ENCODE measurements at regions not wholly inside any gene's neighbourhood (a gene's known extent, or its start where the extent isn't known, plus 50 kb on each side); places are given as distances from the start of the nearest gene placed in this dataset.

DNA sequence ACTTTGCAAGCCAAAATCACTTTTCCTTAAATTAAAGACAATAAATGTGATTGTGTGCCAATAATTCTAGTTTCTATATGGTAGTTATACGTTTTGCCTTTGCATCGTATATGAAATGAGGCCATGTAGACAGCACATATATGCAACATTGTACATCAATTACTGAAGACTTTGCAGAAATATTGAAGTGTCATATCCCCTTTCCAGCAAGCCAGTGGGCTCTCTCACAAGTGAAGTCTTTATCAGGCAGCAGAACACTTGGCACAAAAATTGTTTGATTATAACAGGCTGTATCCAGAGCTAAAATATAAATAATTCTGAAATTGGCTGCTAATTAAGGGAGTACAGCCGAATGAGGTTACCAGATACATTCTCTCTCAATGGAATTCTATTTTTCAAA lies 588.6 kb upstream of the SEMA3D start:
- POLR2A ChIA-PET, result no interaction called here
- no peak for DNase-seq
- intact Hi-C loops (cut with micrococcal nuclease), result no loop called here
- H3K36me3 Mint-ChIP-seq, result no peaks in the 10 kb centered on the region
- H3K4me1 Mint-ChIP-seq (ENCODE audit: low read depth), result no peaks in the 10 kb centered on the region
- H3K27ac Mint-ChIP-seq, result no peak overlapping the region
- H3K4me3 Mint-ChIP-seq, result no peak overlapping the region
- no peaks in the 10 kb centered on the region for H3K9me3 Mint-ChIP-seq
- CTCF ChIA-PET, result no interaction called here
- H3K27me3 Mint-ChIP-seq, result no peaks in the 10 kb centered on the region

DNA sequence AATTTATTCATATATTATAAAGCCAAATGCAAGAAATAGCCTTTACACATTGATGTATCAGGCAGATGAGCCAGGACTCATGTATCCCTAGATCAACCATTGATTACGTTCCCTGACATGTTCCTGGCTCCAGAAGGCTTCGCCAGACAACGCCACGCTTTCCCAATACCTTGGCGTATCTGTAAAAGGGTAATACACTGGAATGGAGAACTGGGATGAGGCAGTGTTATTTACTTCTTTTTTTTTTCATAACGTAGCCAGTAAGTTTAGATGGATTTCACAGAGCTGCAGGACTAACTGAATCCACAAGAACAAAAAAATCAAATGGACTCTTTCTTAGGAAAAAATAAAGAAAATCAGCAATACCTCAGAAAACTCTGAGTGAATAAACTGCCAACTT lies 588.1 kb upstream of the SEMA3D start:
- ChIA-PET CTCF (no interaction called here), POLR2A (no interaction called here)
- no peaks in the 10 kb centered on the region for H3K27me3 Mint-ChIP-seq
- intact Hi-C loops (cut with micrococcal nuclease), result no loop called here
- no peaks in the 10 kb centered on the region for H3K36me3 Mint-ChIP-seq
- no peak overlapping the region for H3K4me3 Mint-ChIP-seq
- DNase-seq, result no peak
- H3K9me3 Mint-ChIP-seq, result no peaks in the 10 kb centered on the region
- no peak overlapping the region for H3K27ac Mint-ChIP-seq
- H3K4me1 Mint-ChIP-seq (ENCODE audit: low read depth), result no peaks in the 10 kb centered on the region

DNA sequence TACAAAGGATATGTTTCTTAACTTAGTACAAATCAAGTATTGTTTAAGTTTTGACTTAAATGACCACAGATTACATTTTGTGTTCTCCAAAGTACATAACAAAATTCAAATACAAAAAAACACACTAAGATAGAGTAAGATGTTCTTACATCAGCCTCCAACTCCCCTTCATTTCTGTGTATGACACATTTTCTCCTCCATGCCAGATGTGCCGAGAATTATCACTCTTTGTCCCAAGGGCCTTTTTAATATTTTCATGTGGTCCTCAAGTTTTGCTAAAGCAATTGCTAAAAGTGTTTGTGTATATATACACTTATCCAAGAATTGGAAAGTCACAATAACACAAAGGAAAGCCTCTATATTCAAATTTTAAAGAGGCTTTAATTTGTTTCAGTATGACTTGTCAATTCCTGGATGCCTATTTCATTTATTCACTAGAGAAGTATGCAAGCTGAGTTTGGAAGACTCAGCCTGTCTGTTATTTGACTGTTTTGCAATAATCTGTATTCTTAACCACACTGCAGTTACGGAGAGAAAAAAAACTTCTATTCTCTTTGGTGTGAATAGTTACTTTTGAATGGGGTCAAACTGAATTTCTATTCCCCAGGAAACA lies 586.4 kb upstream of the SEMA3D start:
- POLR2A ChIA-PET, result no interaction called here

DNA sequence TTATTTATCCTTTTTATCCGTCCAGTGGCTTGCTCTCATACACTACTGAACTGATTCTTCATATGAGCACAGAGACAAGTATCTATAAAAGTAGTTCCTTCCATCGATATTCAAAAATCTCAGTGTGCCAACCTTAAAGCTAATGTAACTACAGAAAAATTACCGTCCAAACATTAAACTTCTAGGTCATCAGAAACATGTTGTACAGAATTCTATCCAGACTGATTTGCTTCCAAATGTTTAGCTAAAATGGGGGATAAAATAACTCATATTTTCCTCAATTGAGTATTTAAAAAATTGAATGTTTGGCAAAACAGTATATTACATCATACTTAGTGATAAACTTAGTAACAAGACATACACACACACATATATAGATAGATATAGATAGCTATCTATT lies 584.7 kb upstream of the SEMA3D start:
- ChIA-PET POLR2A (no interaction called here), CTCF (no interaction called here)
- Mint-ChIP-seq H3K4me1 (ENCODE audit: low read depth) (no peaks in the 10 kb centered on the region), H3K9me3 (no peaks in the 10 kb centered on the region), H3K27ac (no peak overlapping the region), H3K36me3 (no peaks in the 10 kb centered on the region), H3K4me3 (no peak overlapping the region), H3K27me3 (no peaks in the 10 kb centered on the region)
- intact Hi-C loops (cut with micrococcal nuclease), result no loop called here
- DNase-seq, result no peak

More for the DNA sequence above, 586.4 kb upstream of the SEMA3D start:
- no peak overlapping the region for H3K4me3 Mint-ChIP-seq
- no peak overlapping the region for H3K27ac Mint-ChIP-seq
- H3K9me3 Mint-ChIP-seq, result no peaks in the 10 kb centered on the region
- no peaks in the 10 kb centered on the region for H3K27me3 Mint-ChIP-seq
- intact Hi-C loops (cut with micrococcal nuclease), result no loop called here
- no peaks in the 10 kb centered on the region for H3K4me1 Mint-ChIP-seq (ENCODE audit: low read depth)
- CTCF ChIA-PET, result no interaction called here
- no peak for DNase-seq
- H3K36me3 Mint-ChIP-seq, result no peaks in the 10 kb centered on the region

DNA sequence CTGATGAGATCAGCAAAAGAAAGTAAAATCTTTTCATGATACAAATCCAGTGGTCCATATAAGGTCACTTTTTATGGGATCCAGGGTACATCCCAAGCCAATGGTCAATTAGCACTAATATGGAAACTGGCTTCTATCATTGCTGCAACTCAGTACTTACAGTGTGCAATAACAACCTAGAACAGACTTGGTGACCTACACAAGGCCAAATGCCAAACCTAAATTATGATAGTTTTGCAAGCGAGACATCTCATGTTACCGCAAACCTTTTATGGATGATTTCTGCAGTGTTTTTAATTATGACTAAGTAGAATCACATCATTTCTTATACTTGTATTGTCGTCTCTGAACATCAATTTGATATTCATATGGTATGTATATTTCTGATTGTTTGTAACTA lies 583.5 kb upstream of the SEMA3D start:
- Mint-ChIP-seq H3K9me3 (no peaks in the 10 kb centered on the region), H3K27ac (no peak overlapping the region), H3K4me1 (ENCODE audit: low read depth) (no peaks in the 10 kb centered on the region), H3K36me3 (no peaks in the 10 kb centered on the region), H3K4me3 (no peak overlapping the region), H3K27me3 (no peaks in the 10 kb centered on the region)
- ChIA-PET CTCF (no interaction called here), POLR2A (no interaction called here)
- intact Hi-C loops (cut with micrococcal nuclease), result no loop called here
- DNase-seq, result no peak

DNA sequence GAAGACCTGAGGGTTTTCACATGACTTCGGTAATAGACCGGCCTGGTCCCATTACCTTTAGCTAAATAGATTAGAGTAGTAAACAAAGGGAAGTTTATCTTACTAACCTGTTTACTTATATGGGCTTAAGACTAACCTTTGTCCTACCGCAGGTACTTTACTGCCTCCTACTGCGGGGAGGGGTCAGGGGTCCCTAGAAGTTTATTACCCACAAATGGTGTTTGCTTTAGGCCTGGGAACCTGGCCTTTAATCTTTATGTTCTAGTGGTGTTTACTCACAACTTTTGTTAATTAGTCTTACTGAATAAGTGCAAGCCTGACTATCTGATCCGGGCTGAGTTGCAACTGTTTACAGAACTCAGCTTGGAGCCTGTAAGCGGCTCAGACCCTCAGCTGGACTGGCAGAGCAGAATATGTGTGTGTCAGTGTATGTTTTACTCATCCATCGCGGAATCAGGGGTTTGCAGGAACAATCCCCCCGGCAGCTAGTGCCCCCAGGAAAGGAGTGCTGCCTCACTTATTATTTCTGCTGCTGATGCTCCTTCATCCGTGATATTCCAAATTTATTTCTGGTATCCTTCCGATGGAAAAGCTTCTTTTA lies 578.9 kb upstream of the SEMA3D start:
- intact Hi-C loops (cut with micrococcal nuclease), result no loop called here
- Mint-ChIP-seq H3K9me3 (peaks cover 2% of the 10 kb centered on the region), H3K27me3 (no peaks in the 10 kb centered on the region), H3K36me3 (no peaks in the 10 kb centered on the region), H3K4me3 (no peak overlapping the region), H3K27ac (no peak overlapping the region), H3K4me1 (ENCODE audit: low read depth) (no peaks in the 10 kb centered on the region)
- POLR2A ChIA-PET, result no interaction called here
- CTCF ChIA-PET, result no interaction called here
- DNase-seq, result no peak

DNA sequence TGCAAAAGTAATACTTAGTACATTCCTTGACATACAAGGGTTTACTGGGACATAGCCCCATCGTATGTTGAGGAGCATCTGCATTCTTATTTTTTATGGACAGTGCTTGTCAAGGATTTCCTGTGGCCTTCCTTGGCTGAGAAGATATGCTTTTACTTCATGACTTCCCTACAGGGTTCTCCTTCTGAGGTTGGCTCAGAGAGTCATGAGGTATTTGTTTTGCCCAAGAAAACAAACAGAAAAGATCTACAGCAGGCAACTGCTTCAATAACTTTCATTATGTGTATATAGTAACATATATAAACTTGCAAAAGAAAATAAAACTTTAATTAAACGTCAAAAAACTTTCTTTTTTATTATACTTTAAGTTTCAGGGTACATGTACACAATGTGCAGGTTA lies 577.2 kb upstream of the SEMA3D start:
- no peak overlapping the region for H3K4me3 Mint-ChIP-seq
- H3K4me1 Mint-ChIP-seq (ENCODE audit: low read depth), result no peaks in the 10 kb centered on the region
- POLR2A ChIA-PET, result no interaction called here
- DNase-seq, result no peak
- CTCF ChIA-PET, result no interaction called here
- no peaks in the 10 kb centered on the region for H3K27me3 Mint-ChIP-seq
- intact Hi-C loops (cut with micrococcal nuclease), result no loop called here
- H3K27ac Mint-ChIP-seq, result no peak overlapping the region
- H3K9me3 Mint-ChIP-seq, result peaks cover 3% of the 10 kb centered on the region
- no peaks in the 10 kb centered on the region for H3K36me3 Mint-ChIP-seq

DNA sequence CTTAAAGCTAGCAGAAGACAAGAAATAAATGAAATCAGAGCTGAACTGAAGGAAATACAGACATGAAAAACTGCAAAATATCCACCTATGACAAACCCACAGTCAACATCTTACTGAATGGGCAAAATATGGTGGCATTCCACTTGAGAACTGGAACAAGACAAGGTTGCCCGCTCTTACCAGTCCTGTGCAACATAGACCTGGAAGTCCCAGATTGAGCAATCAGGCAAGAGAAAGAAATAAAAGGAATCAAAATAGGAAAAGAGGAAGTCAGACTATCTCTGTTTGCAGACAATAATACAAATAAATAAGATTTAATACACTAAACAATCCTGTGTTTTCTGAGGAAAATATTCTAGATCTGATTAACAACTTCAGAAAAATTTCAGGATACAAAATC lies 570.5 kb upstream of the SEMA3D start:
- H3K27me3 Mint-ChIP-seq, result no peaks in the 10 kb centered on the region
- no peak overlapping the region for H3K4me3 Mint-ChIP-seq
- ChIA-PET CTCF (no interaction called here), POLR2A (no interaction called here)
- H3K27ac Mint-ChIP-seq, result no peak overlapping the region
- H3K4me1 Mint-ChIP-seq (ENCODE audit: low read depth), result no peaks in the 10 kb centered on the region
- H3K9me3 Mint-ChIP-seq, result peaks cover 37% of the 10 kb centered on the region
- intact Hi-C loops (cut with micrococcal nuclease), result no loop called here
- peaks cover 1% of the 10 kb centered on the region for H3K36me3 Mint-ChIP-seq
- DNase-seq, result no peak

DNA sequence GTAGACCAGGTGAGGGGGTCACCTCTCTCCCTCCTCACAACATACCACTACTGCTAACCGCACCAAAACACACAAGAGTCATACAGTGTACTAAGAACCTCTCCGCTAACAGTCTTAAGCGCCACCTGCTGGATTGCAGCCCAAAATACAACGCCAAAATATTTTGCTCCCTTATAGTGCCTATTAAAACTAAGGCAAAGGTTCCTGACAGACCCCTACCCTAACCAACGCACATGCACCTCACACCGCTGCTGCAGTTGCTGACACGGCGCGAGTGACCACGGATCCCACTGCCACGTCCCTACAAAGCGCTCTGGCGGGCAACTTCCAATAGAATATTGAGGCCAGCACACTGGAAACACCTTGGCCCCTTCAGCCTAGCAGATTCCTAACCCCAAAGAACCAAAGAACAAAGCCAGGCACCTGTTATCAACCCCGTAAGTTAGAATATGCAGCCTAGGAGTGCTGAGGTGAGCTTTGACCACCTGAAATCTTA lies 563.6 kb upstream of the SEMA3D start:
- Mint-ChIP-seq H3K27ac (no peak overlapping the region), H3K4me1 (ENCODE audit: low read depth) (no peaks in the 10 kb centered on the region), H3K9me3 (peaks cover 20% of the 10 kb centered on the region), H3K36me3 (no peaks in the 10 kb centered on the region), H3K4me3 (no peak overlapping the region), H3K27me3 (no peaks in the 10 kb centered on the region)
- intact Hi-C loops (cut with micrococcal nuclease), result no loop called here
- POLR2A ChIA-PET, result no interaction called here
- peak; percentile 25 for DNase-seq
- CTCF ChIA-PET, result interaction anchor here (1.1 kb wide), 1 partner anchor 708 kb away, joined by 3 read pairs; no protein-coding TSS in a partner anchor

DNA sequence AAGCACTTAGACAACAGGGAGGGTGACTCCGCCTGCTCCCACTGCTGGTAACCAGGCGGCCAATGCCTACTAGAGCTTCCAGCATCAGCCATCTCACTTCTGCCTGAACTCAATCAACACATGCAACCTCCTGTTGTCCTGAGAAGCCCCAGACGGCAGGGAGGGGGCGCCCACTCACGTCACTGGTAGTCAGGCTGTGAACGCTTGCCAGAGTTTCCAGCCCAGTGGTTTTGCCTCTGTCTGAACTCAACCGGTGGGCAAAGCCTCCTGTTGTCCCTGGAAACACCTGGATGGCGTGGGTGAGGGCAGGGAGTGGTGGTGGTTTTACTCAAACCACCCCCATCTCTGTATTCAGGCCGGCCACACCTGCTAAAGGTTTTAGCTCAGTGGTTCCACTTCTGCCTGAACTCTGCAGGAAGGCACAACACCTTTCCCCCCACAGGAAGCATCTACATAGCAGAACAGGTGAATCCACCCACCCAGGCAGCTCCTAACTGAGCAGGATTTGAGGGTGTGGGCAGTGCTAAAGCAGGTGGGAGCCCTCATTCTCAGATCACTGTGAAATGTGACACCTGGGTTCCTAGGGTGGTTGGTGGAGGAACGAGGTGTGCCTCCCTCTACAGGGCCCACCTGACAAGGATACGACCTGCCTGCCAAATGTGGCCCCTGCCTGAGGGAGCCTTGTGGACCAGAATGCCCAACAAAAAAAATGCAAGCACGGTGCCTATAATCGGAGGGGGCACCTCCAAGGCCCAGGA lies 563.0 kb upstream of the SEMA3D start:
- intact Hi-C loops (cut with micrococcal nuclease), result no loop called here
- Mint-ChIP-seq H3K36me3 (no peaks in the 10 kb centered on the region), H3K27me3 (no peaks in the 10 kb centered on the region), H3K9me3 (peaks cover 17% of the 10 kb centered on the region), H3K4me1 (ENCODE audit: low read depth) (no peaks in the 10 kb centered on the region), H3K27ac (no peak overlapping the region), H3K4me3 (no peak overlapping the region)
- no peak for DNase-seq
- ChIA-PET POLR2A (no interaction called here), CTCF (no interaction called here)

DNA sequence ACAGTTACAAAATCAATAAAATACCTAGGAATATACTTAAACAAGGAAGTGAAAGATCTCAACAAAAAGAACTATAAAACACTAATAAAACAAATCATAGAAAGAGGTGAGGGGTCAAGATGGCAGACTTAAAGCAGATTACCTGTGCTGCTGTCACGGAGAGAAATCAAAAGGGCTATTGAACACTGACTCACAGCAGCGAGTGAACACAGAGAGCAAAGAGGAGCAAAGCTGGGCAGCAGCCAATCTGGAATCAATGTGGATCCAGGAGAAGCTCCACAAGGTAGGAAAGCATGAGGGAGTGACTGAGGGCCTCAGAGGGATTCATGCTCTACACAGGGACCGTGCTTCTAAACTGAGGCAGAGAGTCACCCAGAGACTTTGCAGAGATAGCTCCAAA lies 562.0 kb upstream of the SEMA3D start:
- no peak overlapping the region for H3K27ac Mint-ChIP-seq
- intact Hi-C loops (cut with micrococcal nuclease), result no loop called here
- H3K4me3 Mint-ChIP-seq, result no peak overlapping the region
- DNase-seq, result no peak
- H3K9me3 Mint-ChIP-seq, result peaks cover 13% of the 10 kb centered on the region
- no peaks in the 10 kb centered on the region for H3K27me3 Mint-ChIP-seq
- no peaks in the 10 kb centered on the region for H3K36me3 Mint-ChIP-seq
- CTCF ChIA-PET, result no interaction called here
- no peaks in the 10 kb centered on the region for H3K4me1 Mint-ChIP-seq (ENCODE audit: low read depth)
- POLR2A ChIA-PET, result no interaction called here

DNA sequence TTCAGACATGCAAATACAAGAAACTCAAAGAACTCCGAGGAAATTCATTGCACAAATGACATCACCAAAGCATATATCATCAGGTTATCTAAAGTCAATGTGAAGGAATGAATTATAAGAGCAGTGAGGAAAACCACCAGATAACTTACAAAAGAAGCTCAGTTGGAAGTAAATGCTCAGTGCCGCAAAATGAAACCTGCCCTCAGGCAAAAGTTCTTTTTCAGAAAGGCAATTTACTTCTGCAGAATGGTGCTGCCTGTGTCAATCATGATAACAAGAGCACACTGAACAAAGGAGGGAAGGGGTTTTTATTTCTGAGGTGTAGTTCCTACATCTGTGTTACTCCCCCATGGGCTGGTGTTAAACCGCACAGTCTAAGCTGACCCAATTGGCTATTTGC lies 550.6 kb upstream of the SEMA3D start:
- H3K36me3 Mint-ChIP-seq, result no peaks in the 10 kb centered on the region
- H3K27me3 Mint-ChIP-seq, result no peaks in the 10 kb centered on the region
- intact Hi-C loops (cut with micrococcal nuclease), result no loop called here
- peaks cover 6% of the 10 kb centered on the region for H3K9me3 Mint-ChIP-seq
- POLR2A ChIA-PET, result no interaction called here
- H3K27ac Mint-ChIP-seq, result no peak overlapping the region
- no peak for DNase-seq
- H3K4me3 Mint-ChIP-seq, result no peak overlapping the region
- CTCF ChIA-PET, result no interaction called here
- H3K4me1 Mint-ChIP-seq (ENCODE audit: low read depth), result no peaks in the 10 kb centered on the region

DNA sequence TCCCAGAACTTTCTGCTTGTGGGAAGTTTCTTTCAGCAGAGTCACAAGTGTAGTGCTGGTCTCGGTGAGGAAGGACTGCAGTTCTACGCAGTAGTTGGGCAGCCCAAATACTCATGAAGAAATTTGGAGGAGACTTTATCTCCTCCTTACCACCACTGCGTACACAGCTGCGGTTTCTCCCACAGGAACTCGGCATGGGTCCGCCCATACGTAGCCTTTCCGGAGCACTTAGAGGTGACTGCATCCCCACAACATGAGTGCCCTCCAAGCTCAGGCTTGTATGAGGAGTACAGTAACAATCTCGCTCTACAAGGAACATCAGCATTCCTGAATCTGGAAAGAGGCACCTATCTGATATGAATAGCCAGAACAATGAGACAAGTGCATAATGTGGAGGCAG lies 549.2 kb upstream of the SEMA3D start:
- ChIA-PET POLR2A (no interaction called here), CTCF (no interaction called here)
- Mint-ChIP-seq H3K27me3 (no peaks in the 10 kb centered on the region), H3K9me3 (peaks cover 13% of the 10 kb centered on the region), H3K36me3 (no peaks in the 10 kb centered on the region), H3K4me3 (no peak overlapping the region), H3K27ac (no peak overlapping the region), H3K4me1 (ENCODE audit: low read depth) (no peaks in the 10 kb centered on the region)
- intact Hi-C loops (cut with micrococcal nuclease), result no loop called here
- DNase-seq, result no peak
